ENCODE measurements at regions not wholly inside any gene's neighbourhood (a gene's known extent, or its start where the extent isn't known, plus 50 kb on each side); places are given as distances from the start of the nearest gene placed in this dataset.

GRCh38 chr5:165149431-165149830, 1644.0 kb downstream of the MAT2B start:
- DNase-seq (ENCODE audit: unreplicated experiment), result no peak
- Mint-ChIP-seq H3K27me3 (ENCODE audit: insufficient read depth, unreplicated experiment) (no peaks in the 10 kb centered on the region), H3K9me3 (ENCODE audit: unreplicated experiment) (peaks cover 7% of the 10 kb centered on the region), H3K4me1 (ENCODE audit: insufficient read depth, unreplicated experiment) (no peaks in the 10 kb centered on the region), H3K27ac (ENCODE audit: low read depth, unreplicated experiment) (no peak overlapping the region), H3K36me3 (ENCODE audit: insufficient read depth, unreplicated experiment) (no peaks in the 10 kb centered on the region), H3K4me3 (ENCODE audit: unreplicated experiment) (no peak overlapping the region)
- BruUV-seq (replicated peaks), result no TSS peak
- intact Hi-C loops (cut with micrococcal nuclease), result no loop called here
- ChIA-PET CTCF (interaction anchor here (0.5 to 1.1 kb wide), 4 partner anchors 10 to 1137 kb away, joined by 3 to 6 read pairs (median 3); no protein-coding TSS in a partner anchor), POLR2A (no interaction called here)
- TF ChIP-seq CTCF (IDR thresholded peaks at IDR 0.05; ENCODE audit: unreplicated experiment), result no peak

- intact Hi-C loops (cut with micrococcal nuclease), result no loop called here
- H3K9me3 Mint-ChIP-seq (ENCODE audit: unreplicated experiment), result peaks cover 7% of the 10 kb centered on the region
- ChIA-PET POLR2A (no interaction called here), CTCF (interaction anchor here (0.7 to 1.0 kb wide), 2 partner anchors 19 to 122 kb away, joined by 3 read pairs; no protein-coding TSS in a partner anchor)
- TF ChIP-seq CTCF (IDR thresholded peaks at IDR 0.05; ENCODE audit: unreplicated experiment), result no peak
- H3K36me3 Mint-ChIP-seq (ENCODE audit: insufficient read depth, unreplicated experiment), result no peaks in the 10 kb centered on the region
- no TSS peak for BruUV-seq (replicated peaks)
- no peak overlapping the region for H3K4me3 Mint-ChIP-seq (ENCODE audit: unreplicated experiment)
- no peak overlapping the region for H3K27ac Mint-ChIP-seq (ENCODE audit: low read depth, unreplicated experiment)
- no peaks in the 10 kb centered on the region for H3K4me1 Mint-ChIP-seq (ENCODE audit: insufficient read depth, unreplicated experiment)
- DNase-seq (ENCODE audit: unreplicated experiment), result no peak
- no peaks in the 10 kb centered on the region for H3K27me3 Mint-ChIP-seq (ENCODE audit: insufficient read depth, unreplicated experiment)
Observed at GRCh38 chr5:165152058-165152457, 1646.6 kb downstream of the MAT2B start.

- DNase-seq (ENCODE audit: unreplicated experiment), result peak; percentile 20
- no TSS peak for BruUV-seq (replicated peaks)
- no peaks in the 10 kb centered on the region for H3K4me1 Mint-ChIP-seq (ENCODE audit: insufficient read depth, unreplicated experiment)
- H3K27me3 Mint-ChIP-seq (ENCODE audit: insufficient read depth, unreplicated experiment), result no peaks in the 10 kb centered on the region
- no peak overlapping the region for H3K27ac Mint-ChIP-seq (ENCODE audit: low read depth, unreplicated experiment)
- H3K9me3 Mint-ChIP-seq (ENCODE audit: unreplicated experiment), result no peaks in the 10 kb centered on the region
- ChIA-PET CTCF (interaction anchor here (0.7 to 1.0 kb wide), 2 partner anchors 15 to 18 kb away, joined by 3 read pairs; no protein-coding TSS in a partner anchor), POLR2A (no interaction called here)
- H3K4me3 Mint-ChIP-seq (ENCODE audit: unreplicated experiment), result no peak overlapping the region
- H3K36me3 Mint-ChIP-seq (ENCODE audit: insufficient read depth, unreplicated experiment), result no peaks in the 10 kb centered on the region
- intact Hi-C loops (cut with micrococcal nuclease), result no loop called here
- TF ChIP-seq CTCF (IDR thresholded peaks at IDR 0.05; ENCODE audit: unreplicated experiment), result no peak
Observed at GRCh38 chr5:165157219-165157618, 1651.8 kb downstream of the MAT2B start.

- ChIA-PET POLR2A (interaction anchor here (0.7 kb wide), 1 partner anchor 628 kb away, joined by 3 read pairs; no protein-coding TSS in a partner anchor), CTCF (interaction anchor here (1.2 kb wide), 1 partner anchor 35 kb away, joined by 3 read pairs; no protein-coding TSS in a partner anchor)
- H3K9me3 Mint-ChIP-seq (ENCODE audit: unreplicated experiment), result no peaks in the 10 kb centered on the region
- no peak overlapping the region for H3K4me3 Mint-ChIP-seq (ENCODE audit: unreplicated experiment)
- peak; percentile 17 for TF ChIP-seq CTCF (IDR thresholded peaks at IDR 0.05; ENCODE audit: unreplicated experiment)
- no peak for DNase-seq (ENCODE audit: unreplicated experiment)
- H3K4me1 Mint-ChIP-seq (ENCODE audit: insufficient read depth, unreplicated experiment), result no peaks in the 10 kb centered on the region
- intact Hi-C loops (cut with micrococcal nuclease), result no loop called here
- no peaks in the 10 kb centered on the region for H3K36me3 Mint-ChIP-seq (ENCODE audit: insufficient read depth, unreplicated experiment)
- no peaks in the 10 kb centered on the region for H3K27me3 Mint-ChIP-seq (ENCODE audit: insufficient read depth, unreplicated experiment)
- no TSS peak for BruUV-seq (replicated peaks)
- no peak overlapping the region for H3K27ac Mint-ChIP-seq (ENCODE audit: low read depth, unreplicated experiment)
Observed at GRCh38 chr5:165161204-165161603, 1655.8 kb downstream of the MAT2B start.

All from MCF 10A (cell line).